H1 (cell line): ENCODE measurements at regions not wholly inside any gene's neighbourhood (a gene's known extent, or its start where the extent isn't known, plus 50 kb on each side); places are given as distances from the start of the nearest gene placed in this dataset.

ENCODE experiments used
- CTCF ChIA-PET: fragments of 300-600 bp; sonication (Branson Sonifier 250); formaldehyde crosslinking; loops from one replicate; lab custom pipeline; 2021; ENCODE audit not compliant: partially characterized antibody; lab: Charles Lee
- POLR2A ChIA-PET: fragments of 300-600 bp; sonication (Branson Sonifier 250); formaldehyde crosslinking; loops from one replicate; lab custom pipeline; 2021; ENCODE audit warnings: inconsistent platforms; ENCODE audit not compliant: partially characterized antibody; lab: Charles Lee
- DNase-seq, 2 experiments: peaks; one replicate each; pipeline versions ENCODE4 v3.0.0 to v3.0.0-alpha.2; 2010 to 2022; ENCODE audit warnings: low spot score in 2 of 2, low read depth in 1 of 2, mixed read lengths in 1 of 2
- FAIRE-seq: peaks from 2 replicates; lab custom pipeline; 2011; peaks lifted over from hg19 to GRCh38; lab: Jason Lieb, UNC
- H2AFZ ChIP-seq: 2 replicates; pipeline ENCODE4 v1.8.1; 2012; ENCODE audit warnings: low read length, inconsistent platforms
- H2AK5ac ChIP-seq: 2 replicates; pipeline ENCODE4 v1.6.1; 2013; ENCODE audit warnings: low read depth, low read length
- H2BK120ac ChIP-seq: replicated peaks from 2 replicates; pipeline ENCODE3; 2013; ENCODE audit warnings: low read depth, low read length, inconsistent platforms
- H2BK12ac ChIP-seq: 2 replicates; pipeline ENCODE4 v1.6.1; 2013; ENCODE audit warnings: low read depth, low read length
- H2BK15ac ChIP-seq: 2 replicates; pipeline ENCODE4 v1.6.1; 2013; ENCODE audit warnings: low read length
- H2BK20ac ChIP-seq: 2 replicates; pipeline ENCODE4 v1.6.1; 2013; ENCODE audit warnings: low read length
- H2BK5ac ChIP-seq: 2 replicates; pipeline ENCODE4 v1.6.1; 2013; ENCODE audit warnings: low read depth, low read length
- H3K14ac ChIP-seq: 2 replicates; pipeline ENCODE4 v1.6.1; 2013; ENCODE audit warnings: inconsistent platforms; ENCODE audit not compliant: insufficient read length
- H3K18ac ChIP-seq: 2 replicates; pipeline ENCODE4 v1.6.1; 2013; ENCODE audit warnings: low read length; ENCODE audit errors: extremely low read depth
- H3K23ac ChIP-seq: 2 replicates; pipeline ENCODE4 v1.6.1; 2013; ENCODE audit warnings: inconsistent platforms; ENCODE audit not compliant: insufficient read length
- H3K23me2 ChIP-seq: 2 replicates; pipeline ENCODE4 v1.6.1; 2013; ENCODE audit warnings: low read depth, low read length
- H3K27ac ChIP-seq: 2 replicates; pipeline ENCODE4 v1.6.1; 2011; ENCODE audit warnings: low read depth, low read length, inconsistent platforms
- H3K27me3 ChIP-seq, 4 experiments: replicated peaks in 1 of 4; 1 replicate in 1 of 4; 2 replicates in 3 of 4; pipeline versions ENCODE4 v1.6.1 to v1.8.1; 2011 to 2013; ENCODE audit warnings: low read length in 3 of 4, mild to moderate bottlenecking in 3 of 4, inconsistent platforms in 2 of 4, mixed read lengths in 2 of 4, moderate library complexity in 1 of 4; ENCODE audit not compliant: control insufficient read depth in 3 of 4, insufficient read depth in 3 of 4; ENCODE audit errors: extremely low read depth in 1 of 4
- H3K36me3 ChIP-seq, 4 experiments: 2 replicates each; pipeline versions ENCODE4 v1.6.1 to v1.8.1; 2011 to 2013; ENCODE audit warnings: mild to moderate bottlenecking in 4 of 4, low read length in 3 of 4, moderate library complexity in 2 of 4, control low read depth in 1 of 4, inconsistent platforms in 1 of 4; ENCODE audit not compliant: insufficient read depth in 4 of 4, control insufficient read depth in 2 of 4
- H3K4ac ChIP-seq: replicated peaks from 2 replicates; pipeline ENCODE3; 2013; ENCODE audit warnings: low read length, low read depth, mixed read lengths, inconsistent platforms; ENCODE audit not compliant: insufficient read length
- H3K4me1 ChIP-seq, 4 experiments: replicated peaks in 1 of 4; 1 replicate in 1 of 4; 2 replicates in 3 of 4; pipeline versions ENCODE4 v1.6.1 to v1.8.1; 2011 to 2013; ENCODE audit warnings: low read length in 3 of 4, inconsistent platforms in 2 of 4, mixed read lengths in 1 of 4; ENCODE audit not compliant: insufficient read depth in 4 of 4, control insufficient read depth in 3 of 4
- H3K4me2 ChIP-seq, 2 experiments: 2 replicates each; pipeline versions ENCODE4 v1.6.1 to v1.8.1; 2011 to 2013; ENCODE audit warnings: low read depth in 2 of 2, low read length in 2 of 2, control low read depth in 1 of 2, inconsistent platforms in 1 of 2, mild to moderate bottlenecking in 1 of 2; ENCODE audit not compliant: insufficient read depth in 1 of 2
- H3K4me3 ChIP-seq, 4 experiments: fragments of 200-600, 300-600 bp in 1 of 4; sonication (generic), shearing (Covaris generic), sonication (Bioruptor Twin) in 1 of 4; 2 replicates each; pipeline versions ENCODE4 v1.5.1 to v1.8.1; 2011 to 2016; ENCODE audit warnings: low read length in 4 of 4, low read depth in 3 of 4, control low read depth in 2 of 4, inconsistent platforms in 2 of 4, mild to moderate bottlenecking in 2 of 4, mixed read lengths in 1 of 4, moderate library complexity in 1 of 4; ENCODE audit not compliant: insufficient read depth in 2 of 4; ENCODE audit errors: extremely low read depth in 1 of 4
- H3K56ac ChIP-seq: replicated peaks from 2 replicates; pipeline ENCODE3; 2013; ENCODE audit warnings: low read depth, mild to moderate bottlenecking, mixed read lengths, low read length, inconsistent platforms; ENCODE audit not compliant: insufficient read length
- H3K79me1 ChIP-seq: 2 replicates; pipeline ENCODE4 v1.6.1; 2013; ENCODE audit warnings: low read depth, low read length, control low read depth
- H3K79me2 ChIP-seq, 2 experiments: 2 replicates each; pipeline versions ENCODE4 v1.6.1 to v1.8.1; 2012 to 2013; ENCODE audit warnings: low read length in 2 of 2, mild to moderate bottlenecking in 2 of 2, inconsistent platforms in 1 of 2; ENCODE audit not compliant: insufficient read depth in 2 of 2, control insufficient read depth in 1 of 2
- H3K9ac ChIP-seq, 4 experiments: replicated peaks in 1 of 4; 1 replicate in 1 of 4; 2 replicates in 3 of 4; pipeline versions ENCODE4 v1.6.1 to v1.8.1; 2011 to 2013; ENCODE audit warnings: low read depth in 3 of 4, low read length in 3 of 4, control low read depth in 2 of 4, mild to moderate bottlenecking in 2 of 4, moderate library complexity in 2 of 4, inconsistent platforms in 1 of 4; ENCODE audit errors: extremely low read depth in 1 of 4
- H3K9me3 ChIP-seq, 2 experiments: 2 replicates each; pipeline versions ENCODE4 v1.6.1 to v1.8.1; 2012 to 2013; ENCODE audit warnings: mild to moderate bottlenecking in 2 of 2, moderate library complexity in 2 of 2, control low read depth in 1 of 2, inconsistent platforms in 1 of 2, low read depth in 1 of 2, low read length in 1 of 2, mixed read lengths in 1 of 2; ENCODE audit not compliant: insufficient read depth in 2 of 2
- H4K20me1 ChIP-seq, 2 experiments: replicated peaks in 1 of 2; 2 replicates each; pipeline versions ENCODE3 to v1.8.1; 2011 to 2013; ENCODE audit warnings: inconsistent platforms in 2 of 2, low read length in 2 of 2, mild to moderate bottlenecking in 1 of 2; ENCODE audit not compliant: insufficient read depth in 2 of 2, control insufficient read depth in 1 of 2
- H4K5ac ChIP-seq: 2 replicates; pipeline ENCODE4 v1.6.1; 2013; ENCODE audit warnings: low read length, low read depth, mixed read lengths, inconsistent platforms; ENCODE audit not compliant: insufficient read length
- H4K8ac ChIP-seq: 2 replicates; pipeline ENCODE4 v1.8.0; 2013; ENCODE audit warnings: mild to moderate bottlenecking, moderate library complexity, low read length, inconsistent platforms; ENCODE audit not compliant: insufficient read depth; ENCODE audit errors: extremely low read depth
- H4K91ac ChIP-seq: replicated peaks from 2 replicates; pipeline ENCODE3; 2013; ENCODE audit warnings: low read length, mixed read lengths, inconsistent platforms; ENCODE audit not compliant: insufficient read length
- BCL11A ChIP-seq, 2 experiments: IDR thresholded peaks; one replicate each; pipeline ENCODE4 v1.6.1; 2011; ENCODE audit warnings: low read depth in 2 of 2, low read length in 2 of 2, mild to moderate bottlenecking in 2 of 2
- BRCA1 ChIP-seq: IDR thresholded peaks from 2 replicates; pipeline ENCODE4 v1.6.1; 2012; ENCODE audit warnings: low read depth, low read length, improper control_type of control experiment
- CEBPB ChIP-seq: IDR thresholded peaks from 2 replicates; pipeline ENCODE4 v1.6.1; 2012; ENCODE audit warnings: low read depth, low read length
- JUND ChIP-seq: IDR thresholded peaks from 2 replicates; pipeline ENCODE4 v1.6.1; 2011; ENCODE audit warnings: mild to moderate bottlenecking, improper control_type of control experiment, low read length
- PHF8 ChIP-seq: fragments of 200-600 bp; sonication (generic); conservative IDR thresholded peaks from 2 replicates; pipeline ENCODE4 v1.7.1; 2012; ENCODE audit warnings: low read depth, mild to moderate bottlenecking, inconsistent platforms, low read length, moderate library complexity
- POLR2A ChIP-seq, 2 experiments: IDR thresholded peaks; 1 replicate in 1 of 2; 2 replicates in 1 of 2; pipeline ENCODE4 v1.6.1; 2011; ENCODE audit warnings: low read depth in 2 of 2, low read length in 2 of 2, mild to moderate bottlenecking in 2 of 2; ENCODE audit errors: control extremely low read depth in 1 of 2
- RXRA ChIP-seq: IDR thresholded peaks from 2 replicates; pipeline ENCODE4 v1.6.1; 2011; ENCODE audit warnings: low read depth, mild to moderate bottlenecking, low read length, moderate library complexity; ENCODE audit not compliant: insufficient read depth
- SAP30 ChIP-seq: fragments of 300-600 bp; sonication (generic); IDR thresholded peaks from 2 replicates; pipeline ENCODE4 v1.7.1; 2012; ENCODE audit warnings: low read length, moderate library complexity, mild to moderate bottlenecking, inconsistent platforms; ENCODE audit not compliant: insufficient read depth, insufficient replicate concordance
- YY1 ChIP-seq: IDR thresholded peaks from 2 replicates; pipeline ENCODE4 v1.6.1; 2011; ENCODE audit warnings: low read depth, mild to moderate bottlenecking, low read length
- WGBS, 2 experiments: shearing (Covaris generic) in 1 of 2; methylation state at CpG; one replicate each; pipeline versions ENCODE4 v1.1.6 to v1.1.7; 2013 to 2015; ENCODE audit warnings: low lambda C conversion rate in 2 of 2, mixed read lengths in 2 of 2, inconsistent platforms in 1 of 2, low coverage in 1 of 2, missing lambda C conversion rate in 1 of 2; ENCODE audit not compliant: insufficient replicate concordance in 2 of 2, insufficient coverage in 1 of 2, insufficient read length in 1 of 2; ENCODE audit errors: extremely low coverage in 1 of 2, missing lambda C conversion rate in 1 of 2; 5-methylcytosine and 5-hydroxymethylcytosine counted together
- TF ChIP-seq, protein P1 (sequence below), 3 experiments: IDR thresholded peaks; 1 replicate in 2 of 3; 2 replicates in 1 of 3; pipeline versions ENCODE4 v1.5.1 to v1.6.1; 2011; ENCODE audit warnings: low read length in 3 of 3, mild to moderate bottlenecking in 3 of 3, inconsistent platforms in 2 of 3, low read depth in 1 of 3, moderate library complexity in 1 of 3; ENCODE audit not compliant: insufficient read depth in 1 of 3; ENCODE audit errors: control extremely low read depth in 1 of 3

DNA sequence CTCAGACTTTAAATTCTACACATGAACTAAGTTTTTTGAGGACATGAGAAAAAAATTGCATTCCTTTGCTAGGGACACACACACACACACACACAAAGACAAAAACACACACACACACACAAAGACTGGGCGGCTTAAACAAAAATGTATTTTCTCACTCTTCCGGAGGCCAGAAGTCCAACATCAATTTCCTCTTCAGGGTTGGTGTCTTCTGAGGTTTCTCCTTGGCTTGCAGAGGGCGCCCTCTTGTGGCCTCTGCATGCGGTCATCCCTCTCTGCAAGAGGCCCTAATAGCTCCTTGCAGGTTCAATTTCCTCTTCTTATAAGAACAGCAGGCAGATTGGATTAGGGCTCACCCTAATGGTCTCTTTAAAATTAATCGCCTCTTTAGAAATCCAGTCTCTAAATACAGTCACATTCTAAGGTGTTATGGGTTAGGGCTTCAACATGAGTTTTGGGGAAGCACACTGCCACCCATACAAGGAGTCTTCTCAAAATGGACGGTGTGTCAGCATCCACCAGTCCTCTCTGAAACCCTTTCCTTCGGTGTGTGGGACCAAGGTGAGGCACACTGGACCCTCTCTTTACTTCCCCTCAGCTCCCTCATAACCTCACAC, 61.4 kb downstream of the GPR6 start:
- no peaks in the 10 kb centered on the region for H3K79me2 ChIP-seq
- peak overlapping the region; percentile 14 for H3K18ac ChIP-seq
- H3K4me3 ChIP-seq, result peak overlapping the region; percentile 13 to 44 (median 26); a peak in 6 of 8 replicates
- H3K14ac ChIP-seq, result no peak overlapping the region
- no peak overlapping the region for H3K27ac ChIP-seq
- H3K36me3 ChIP-seq, result no peaks in the 10 kb centered on the region
- H4K91ac ChIP-seq, result peak overlapping the region; percentile 45
- H3K4me2 ChIP-seq, result peak overlapping the region; percentile 41 to 55
- no peaks in the 10 kb centered on the region for H3K79me1 ChIP-seq
- H3K23me2 ChIP-seq, result no peaks in the 10 kb centered on the region
- H3K27me3 ChIP-seq, result no peaks in the 10 kb centered on the region
- FAIRE-seq (peak; percentile 84), DNase-seq (peak; percentile 84 to 86)
- H3K9ac ChIP-seq, result no peak overlapping the region; a peak in 1 of 7 replicates
- no peaks in the 10 kb centered on the region for H4K20me1 ChIP-seq
- H4K8ac ChIP-seq, result peak overlapping the region; percentile 41; the same call in 1 of the 2 replicates
- H3K23ac ChIP-seq, result no peak overlapping the region
- H2BK12ac ChIP-seq, result peak overlapping the region; percentile 78
- WGBS, 2 experiments, result 29% methylated on average over 7 of the region's 7 CpGs; no CpG with 5 or more reads in 1 of the 2 experiments
- H3K56ac ChIP-seq, result no peak overlapping the region
- peaks cover 0 to 3% (median 3%) of the 10 kb centered on the region in 4 experiments; a peak in 5 of 7 replicates for H3K4me1 ChIP-seq
- H2AK5ac ChIP-seq, result no peak overlapping the region
- H2BK120ac ChIP-seq, result no peak overlapping the region
- H2BK15ac ChIP-seq, result 0 out of 2 replicates have a peak overlapping the region, but pooled peaks have one; percentile 5
- peak overlapping the region; percentile 13; the same call in 1 of the 2 replicates for H2BK20ac ChIP-seq
- CTCF ChIA-PET, result interaction anchor here (0.5 to 6.5 kb wide), 116 partner anchors 9 to 632 kb away, joined by 3 to 129 read pairs (median 5); partner anchors contain the start of gene GPR6
- peak overlapping the region; percentile 36; the same call in 1 of the 2 replicates for H2BK5ac ChIP-seq
- POLR2A ChIA-PET, result interaction anchor here (0.6 to 1.6 kb wide), 7 partner anchors 9 to 352 kb away, joined by 3 to 6 read pairs (median 3); partner anchors contain the start of genes AK9 and FIG4
- H4K5ac ChIP-seq, result peak overlapping the region; percentile 38
- H3K4ac ChIP-seq, result no peak overlapping the region
- peak overlapping the region; percentile 97 for H2AFZ ChIP-seq
- no peaks in the 10 kb centered on the region for H3K9me3 ChIP-seq
- TF ChIP-seq BRCA1 (no peak), YY1 (peak; percentile 26; the same call in 1 of the 2 replicates), JUND (0 out of 2 replicates have a peak, but pooled peaks have one; percentile 54), RXRA (no peak), SAP30 (no peak), POLR2A (IDR thresholded peaks at IDR 0.05; ENCODE audit: control extremely low read depth in 1 of 2, low read depth in 2 of 2, low read length in 2 of 2) (no peak), CEBPB (no peak), BCL11A (IDR thresholded peaks at IDR 0.05; ENCODE audit: low read depth in 2 of 2, low read length in 2 of 2) (no peak), PHF8 (no peak)
- TF ChIP-seq, protein P1, sequence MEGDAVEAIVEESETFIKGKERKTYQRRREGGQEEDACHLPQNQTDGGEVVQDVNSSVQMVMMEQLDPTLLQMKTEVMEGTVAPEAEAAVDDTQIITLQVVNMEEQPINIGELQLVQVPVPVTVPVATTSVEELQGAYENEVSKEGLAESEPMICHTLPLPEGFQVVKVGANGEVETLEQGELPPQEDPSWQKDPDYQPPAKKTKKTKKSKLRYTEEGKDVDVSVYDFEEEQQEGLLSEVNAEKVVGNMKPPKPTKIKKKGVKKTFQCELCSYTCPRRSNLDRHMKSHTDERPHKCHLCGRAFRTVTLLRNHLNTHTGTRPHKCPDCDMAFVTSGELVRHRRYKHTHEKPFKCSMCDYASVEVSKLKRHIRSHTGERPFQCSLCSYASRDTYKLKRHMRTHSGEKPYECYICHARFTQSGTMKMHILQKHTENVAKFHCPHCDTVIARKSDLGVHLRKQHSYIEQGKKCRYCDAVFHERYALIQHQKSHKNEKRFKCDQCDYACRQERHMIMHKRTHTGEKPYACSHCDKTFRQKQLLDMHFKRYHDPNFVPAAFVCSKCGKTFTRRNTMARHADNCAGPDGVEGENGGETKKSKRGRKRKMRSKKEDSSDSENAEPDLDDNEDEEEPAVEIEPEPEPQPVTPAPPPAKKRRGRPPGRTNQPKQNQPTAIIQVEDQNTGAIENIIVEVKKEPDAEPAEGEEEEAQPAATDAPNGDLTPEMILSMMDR (IDR thresholded peaks at IDR 0.05; ENCODE audit: control extremely low read depth in 1 of 3, insufficient read depth in 1 of 3, low read depth in 1 of 3, low read length in 3 of 3), result peak; percentile 79 to 94 (median 86)
